ENCODE measurements at regions not wholly inside any gene's neighbourhood (a gene's known extent, or its start where the extent isn't known, plus 50 kb on each side); places are given as distances from the start of the nearest gene placed in this dataset.

GRCh38 chr13:22061806-22062391 lies 391.0 kb downstream of the FGF9 start:
- POLR2A ChIA-PET, result no interaction called here

GRCh38 chr13:22062478-22063205 lies 391.8 kb downstream of the FGF9 start:
- no peak for DNase-seq (ENCODE audit: low read depth)
- TF ChIP-seq CTCF (IDR thresholded peaks at IDR 0.05; ENCODE audit: insufficient read depth, low read depth, low read length), result no peak
- H3K4me3 ChIP-seq (ENCODE audit: low read depth, low read length), result no peak overlapping the region
- H3K36me3 ChIP-seq (ENCODE audit: control insufficient read depth, insufficient read depth, low read length), result no peaks in the 10 kb centered on the region
- ChIA-PET CTCF (no interaction called here), POLR2A (no interaction called here)
- H3K27me3 ChIP-seq (ENCODE audit: control insufficient read depth, insufficient read depth, low read length), result no peaks in the 10 kb centered on the region

More at GRCh38 chr13:22061806-22062391, 391.0 kb downstream of the FGF9 start:
- CTCF ChIA-PET, result no interaction called here
- no peak for TF ChIP-seq CTCF (IDR thresholded peaks at IDR 0.05; ENCODE audit: insufficient read depth, low read depth, low read length)
- Histone ChIP-seq H3K27me3 (ENCODE audit: control insufficient read depth, insufficient read depth, low read length) (no peaks in the 10 kb centered on the region), H3K4me3 (ENCODE audit: low read depth, low read length) (no peak overlapping the region), H3K36me3 (ENCODE audit: control insufficient read depth, insufficient read depth, low read length) (no peaks in the 10 kb centered on the region)
- DNase-seq (ENCODE audit: low read depth), result no peak

- DNase-seq (ENCODE audit: low read depth), result no peak
- no peak for TF ChIP-seq CTCF (IDR thresholded peaks at IDR 0.05; ENCODE audit: insufficient read depth, low read depth, low read length)
Measured at GRCh38 chr13:22063416-22064124, 392.7 kb downstream of the FGF9 start.

GRCh38 chr13:22064854-22065620 lies 394.2 kb downstream of the FGF9 start:
- no peaks in the 10 kb centered on the region for H3K27me3 ChIP-seq (ENCODE audit: control insufficient read depth, insufficient read depth, low read length)
- H3K4me3 ChIP-seq (ENCODE audit: low read depth, low read length), result no peak overlapping the region
- ChIA-PET CTCF (no interaction called here), POLR2A (no interaction called here)
- H3K36me3 ChIP-seq (ENCODE audit: control insufficient read depth, insufficient read depth, low read length), result no peaks in the 10 kb centered on the region
- DNase-seq (ENCODE audit: low read depth), result no peak
- TF ChIP-seq CTCF (IDR thresholded peaks at IDR 0.05; ENCODE audit: insufficient read depth, low read depth, low read length), result no peak

More at GRCh38 chr13:22063416-22064124, 392.7 kb downstream of the FGF9 start:
- Histone ChIP-seq H3K4me3 (ENCODE audit: low read depth, low read length) (no peak overlapping the region), H3K36me3 (ENCODE audit: control insufficient read depth, insufficient read depth, low read length) (no peaks in the 10 kb centered on the region), H3K27me3 (ENCODE audit: control insufficient read depth, insufficient read depth, low read length) (no peaks in the 10 kb centered on the region)
- CTCF ChIA-PET, result no interaction called here
- POLR2A ChIA-PET, result no interaction called here

GRCh38 chr13:22073718-22074117 lies 402.8 kb downstream of the FGF9 start:
- TF ChIP-seq CTCF (IDR thresholded peaks at IDR 0.05; ENCODE audit: insufficient read depth, low read depth, low read length), result no peak
- H3K27me3 ChIP-seq (ENCODE audit: control insufficient read depth, insufficient read depth, low read length), result no peaks in the 10 kb centered on the region
- H3K4me3 ChIP-seq (ENCODE audit: low read depth, low read length), result no peak overlapping the region
- DNase-seq (ENCODE audit: low read depth), result no peak
- H3K36me3 ChIP-seq (ENCODE audit: control insufficient read depth, insufficient read depth, low read length), result no peaks in the 10 kb centered on the region
- ChIA-PET CTCF (no interaction called here), POLR2A (no interaction called here)

Measured in BJ (cell line).